NCI-H128 (cell line): ENCODE measurements at regions not wholly inside any gene's neighbourhood (a gene's known extent, or its start where the extent isn't known, plus 50 kb on each side); places are given as distances from the start of the nearest gene placed in this dataset.
"Not testable (repeated sequence)": the region's sequence is repeated elsewhere in the genome, so short reads cannot be mapped to it uniquely, and the experiment has no call there.

Experiments used
- DNase-seq: peaks from one replicate; lab custom pipeline; 2025; ENCODE audit not compliant: unreplicated experiment; lab: John Stamatoyannopoulos, UW

GRCh38 chrX:140343226-140343868 lies 161.5 kb downstream of the SOX3 start:
- no peak for DNase-seq

- DNase-seq: no peak
These were observed 162.5 kb downstream of the SOX3 start for GRCh38 chrX:140342410-140342809.

GRCh38 chrX:140337263-140337662 lies 167.6 kb downstream of the SOX3 start:
- no peak for DNase-seq

- no peak for DNase-seq
These were observed 186.6 kb downstream of the SOX3 start for GRCh38 chrX:140318296-140318695.

- DNase-seq: no peak
These were observed 187.4 kb downstream of the SOX3 start for GRCh38 chrX:140317462-140317861.

GRCh38 chrX:140298960-140299825 lies 205.7 kb downstream of the SOX3 start:
- DNase-seq: no peak

GRCh38 chrX:140297273-140297672 lies 207.6 kb downstream of the SOX3 start:
- no peak for DNase-seq

GRCh38 chrX:140292961-140293360 lies 211.9 kb downstream of the SOX3 start:
- DNase-seq: no peak

- DNase-seq: no peak
These were observed 212.7 kb downstream of the SOX3 start for GRCh38 chrX:140292188-140292587.

GRCh38 chrX:140274811-140275525 lies 229.9 kb downstream of the SOX3 start:
- DNase-seq: no peak

GRCh38 chrX:140273921-140274320 lies 230.9 kb downstream of the SOX3 start:
- no peak for DNase-seq

GRCh38 chrX:140250391-140250790 lies 254.5 kb downstream of the SOX3 start:
- no peak for DNase-seq

- no peak for DNase-seq
These were observed 255.8 kb downstream of the SOX3 start for GRCh38 chrX:140249088-140249487.

- DNase-seq: no peak
These were observed 263.9 kb upstream of the CXorf66 start for GRCh38 chrX:140229191-140229590.

- not testable (repeated sequence) for DNase-seq
These were observed 260.7 kb upstream of the CXorf66 start for GRCh38 chrX:140226037-140226436.

GRCh38 chrX:140215894-140216293 lies 250.6 kb upstream of the CXorf66 start:
- DNase-seq: not testable (repeated sequence)

- not testable (repeated sequence) for DNase-seq
These were observed 249.2 kb upstream of the CXorf66 start for GRCh38 chrX:140214518-140214917.

GRCh38 chrX:140206657-140207056 lies 241.3 kb upstream of the CXorf66 start:
- DNase-seq: no peak

- no peak for DNase-seq
These were observed 225.3 kb upstream of the CXorf66 start for GRCh38 chrX:140190441-140191108.

GRCh38 chrX:140180585-140180984 lies 215.3 kb upstream of the CXorf66 start:
- DNase-seq: no peak

- DNase-seq: no peak
These were observed 212.5 kb upstream of the CXorf66 start for GRCh38 chrX:140177821-140178220.
